Lung (tissue), 11 donors: ENCODE measurements at regions not wholly inside any gene's neighbourhood (a gene's known extent, or its start where the extent isn't known, plus 50 kb on each side); places are given as distances from the start of the nearest gene placed in this dataset.

Experiments used
- ATAC-seq: fragments of 200-7000 bp; cut with Tn5 transposase; one replicate; pipeline ENCODE4 v1.9.1; 2020; ENCODE audit warnings: moderate number of reproducible peaks; ENCODE audit not compliant: insufficient read depth, low FRiP score
- DNase-seq, 3 donors: peaks; one replicate each; pipeline ENCODE4 v3.0.0-alpha.2; 2013 to 2017
- H3K27ac ChIP-seq, 2 donors: one replicate each; pipeline ENCODE4 v1.5.1; 2013; ENCODE audit warnings: mild to moderate bottlenecking in 2 of 2, moderate library complexity in 2 of 2, control low read depth in 1 of 2, inconsistent platforms in 1 of 2, low read depth in 1 of 2, low read length in 1 of 2
- H3K27me3 ChIP-seq, 3 donors: one replicate each; pipeline ENCODE4 v1.5.1; 2013; ENCODE audit warnings: low read length in 2 of 3; ENCODE audit not compliant: control insufficient read depth in 3 of 3, insufficient read depth in 3 of 3
- H3K36me3 ChIP-seq, 4 donors: one replicate each; pipeline ENCODE4 v1.5.1; 2013; ENCODE audit warnings: low read length in 4 of 4, mild to moderate bottlenecking in 1 of 4, moderate library complexity in 1 of 4; ENCODE audit not compliant: control insufficient read depth in 4 of 4, insufficient read depth in 4 of 4
- H3K4me1 ChIP-seq, 5 donors: one replicate each; pipeline ENCODE4 v1.5.1; 2013; ENCODE audit warnings: low read length in 5 of 5, mild to moderate bottlenecking in 2 of 5, moderate library complexity in 1 of 5; ENCODE audit not compliant: control insufficient read depth in 5 of 5, insufficient read depth in 5 of 5
- H3K4me3 ChIP-seq: one replicate; pipeline ENCODE4 v1.5.1; 2013; ENCODE audit warnings: mild to moderate bottlenecking, control low read depth, moderate library complexity
- H3K9ac ChIP-seq, 2 donors: one replicate each; pipeline ENCODE4 v1.5.1; 2013; ENCODE audit warnings: low read length in 2 of 2, control low read depth in 1 of 2; ENCODE audit not compliant: insufficient read depth in 1 of 2
- H3K9me3 ChIP-seq, 4 donors: one replicate each; pipeline ENCODE4 v1.5.1; 2013; ENCODE audit warnings: low read length in 3 of 4, mild to moderate bottlenecking in 1 of 4, moderate library complexity in 1 of 4; ENCODE audit not compliant: control insufficient read depth in 4 of 4, insufficient read depth in 3 of 4
- CTCF ChIP-seq: IDR thresholded peaks from 2 replicates; pipeline ENCODE4 v1.5.1; 2012; ENCODE audit warnings: mild to moderate bottlenecking; ENCODE audit errors: control extremely low read depth, extremely low read depth
- WGBS, 2 donors: extraction: QIAGEN DNeasy Blood & Tissue Kit; methylation state at CpG; one replicate each; pipeline ENCODE4 v1.1.7; 2013; 5-methylcytosine and 5-hydroxymethylcytosine counted together
- donor health status: control.
- donor health status: control.
- donor health status: Bipolar disorder and iron deficiency.
- donor health status: healthy.
- donor health status: DM: yes; HTN: yes; CAD: no.

GRCh38 chr12:20189767-20190166 lies 178.6 kb upstream of the PDE3A start:
- Histone ChIP-seq H3K36me3 (no peaks in the 10 kb centered on the region), H3K4me3 (no peak overlapping the region), H3K4me1 (peaks cover 0 to 6% (median 4%) of the 10 kb centered on the region in 5 donors), H3K27ac (peak overlapping the region in 1 of 2 donors; percentile 33), H3K9ac (no peak overlapping the region), H3K27me3 (no peaks in the 10 kb centered on the region), H3K9me3 (no peaks in the 10 kb centered on the region)
- ATAC-seq (no peak), DNase-seq (no peak)
- no peak for TF ChIP-seq CTCF
- 87 to 89% methylated on average over 2 of the region's 2 CpGs for WGBS, 2 donors

- 57 to 72% methylated on average over 4 of the region's 4 CpGs for WGBS, 2 donors
- Histone ChIP-seq H3K9ac (no peak overlapping the region), H3K4me3 (no peak overlapping the region), H3K36me3 (no peaks in the 10 kb centered on the region), H3K27ac (no peak overlapping the region), H3K4me1 (peaks cover 0 to 6% (median 2%) of the 10 kb centered on the region in 5 donors), H3K27me3 (no peaks in the 10 kb centered on the region), H3K9me3 (peaks cover 0 to 3% (median 0%) of the 10 kb centered on the region in 4 donors)
- TF ChIP-seq CTCF, result no peak
- ATAC-seq (no peak), DNase-seq (no peak)
Observed at GRCh38 chr12:20194171-20194570, 174.2 kb upstream of the PDE3A start.

- no peak for ATAC-seq
- H3K27ac ChIP-seq, result no peak overlapping the region
- H3K36me3 ChIP-seq, result no peaks in the 10 kb centered on the region
- WGBS, 2 donors, result 73 to 83% methylated on average over 4 of the region's 4 CpGs
- peaks cover 0 to 2% (median 0%) of the 10 kb centered on the region in 5 donors for H3K4me1 ChIP-seq
- no peaks in the 10 kb centered on the region for H3K27me3 ChIP-seq
- DNase-seq, result no peak
- no peak overlapping the region for H3K9ac ChIP-seq
- TF ChIP-seq CTCF, result no peak
- H3K4me3 ChIP-seq, result no peak overlapping the region
- peaks cover 0 to 3% (median under 1%) of the 10 kb centered on the region in 4 donors for H3K9me3 ChIP-seq
Observed at GRCh38 chr12:20196767-20197166, 171.6 kb upstream of the PDE3A start.

GRCh38 chr12:20197411-20197810 lies 170.9 kb upstream of the PDE3A start:
- peaks cover 0 to 2% (median 0%) of the 10 kb centered on the region in 5 donors for H3K4me1 ChIP-seq
- H3K27ac ChIP-seq, result no peak overlapping the region
- no peak overlapping the region for H3K9ac ChIP-seq
- no peaks in the 10 kb centered on the region for H3K27me3 ChIP-seq
- H3K36me3 ChIP-seq, result no peaks in the 10 kb centered on the region
- ATAC-seq (no peak), DNase-seq (no peak)
- peaks cover 0 to 3% (median under 1%) of the 10 kb centered on the region in 4 donors for H3K9me3 ChIP-seq
- TF ChIP-seq CTCF, result no peak
- no peak overlapping the region for H3K4me3 ChIP-seq
